Endothelial cell of umbilical vein (primary cell): ENCODE measurements at regions not wholly inside any gene's neighbourhood (a gene's known extent, or its start where the extent isn't known, plus 50 kb on each side); places are given as distances from the start of the nearest gene placed in this dataset.

ENCODE experiments used
- BruUV-seq: library from RNA; stranded (reverse); fragments of 400-500 nt; replicated peaks from 2 replicates; lab custom pipeline; 2021; lab: Mats Ljungman, UMichigan
- CTCF ChIA-PET: fragments of 300-600, 350-600 bp; sonication (Branson Sonifier 250); formaldehyde crosslinking; loops from one replicate; lab custom pipeline; 2021; ENCODE audit warnings: antibody characterized with exemption, inconsistent platforms; lab: Charles Lee
- POLR2A ChIA-PET: fragments of 300-600, 350-600 bp; sonication (Branson Sonifier 250); formaldehyde crosslinking; loops from one replicate; lab custom pipeline; 2021; ENCODE audit warnings: antibody characterized with exemption, inconsistent platforms; lab: Charles Lee
- DNase-seq: peaks from one replicate; pipeline ENCODE4 v3.0.0-alpha.2; 2011; ENCODE audit warnings: low read depth, low spot score
- FAIRE-seq: peaks from 2 replicates; lab custom pipeline; 2011; peaks lifted over from hg19 to GRCh38; lab: Jason Lieb, UNC
- H2AFZ ChIP-seq: 2 replicates; pipeline ENCODE4 v1.6.0; 2012; ENCODE audit warnings: low read depth, low read length, control low read depth, inconsistent platforms
- H3K27ac ChIP-seq: 2 replicates; pipeline ENCODE4 v1.5.1; 2011; ENCODE audit warnings: low read depth, mild to moderate bottlenecking, control low read depth, low read length, moderate library complexity; ENCODE audit not compliant: insufficient read depth
- H3K27me3 ChIP-seq, 2 experiments: 2 replicates each; pipeline versions ENCODE4 v1.6.0 to v1.6.1; 2011; ENCODE audit warnings: low read length in 2 of 2, mixed read lengths in 1 of 2; ENCODE audit not compliant: control insufficient read depth in 2 of 2, insufficient read depth in 2 of 2
- H3K36me3 ChIP-seq, 2 experiments: 2 replicates in 1 of 2; 3 replicates in 1 of 2; pipeline ENCODE4 v1.5.1; 2011; ENCODE audit warnings: low read length in 2 of 2, mild to moderate bottlenecking in 1 of 2, moderate library complexity in 1 of 2; ENCODE audit not compliant: control insufficient read depth in 2 of 2, insufficient read depth in 2 of 2; ENCODE audit errors: extremely low read depth in 1 of 2
- H3K4me1 ChIP-seq: 3 replicates; pipeline ENCODE4 v1.5.1; 2011; ENCODE audit warnings: mild to moderate bottlenecking, low read length; ENCODE audit not compliant: control insufficient read depth, insufficient read depth; ENCODE audit errors: extremely low read depth
- H3K4me2 ChIP-seq: 2 replicates; pipeline ENCODE4 v1.6.1; 2011; ENCODE audit warnings: low read length, control low read depth, mixed read lengths; ENCODE audit not compliant: insufficient read depth
- H3K4me3 ChIP-seq, 3 experiments: fragments of 200-600 bp in 1 of 3; sonication (generic), shearing (Covaris generic) in 1 of 3; replicated peaks in 1 of 3; 2 replicates each; pipeline ENCODE4 v1.5.1; 2011 to 2016; ENCODE audit warnings: control low read depth in 3 of 3, low read length in 3 of 3, mild to moderate bottlenecking in 2 of 3, inconsistent platforms in 1 of 3, low read depth in 1 of 3, moderate library complexity in 1 of 3; ENCODE audit not compliant: insufficient read depth in 1 of 3
- H3K79me2 ChIP-seq: 2 replicates; pipeline ENCODE4 v1.6.0; 2012; ENCODE audit warnings: low read length, inconsistent platforms; ENCODE audit not compliant: control insufficient read depth, insufficient read depth
- H3K9ac ChIP-seq: replicated peaks from 2 replicates; pipeline ENCODE3; 2011; ENCODE audit warnings: low read length, control low read depth; ENCODE audit not compliant: insufficient read depth; ENCODE audit errors: extremely low read depth
- H3K9me1 ChIP-seq: replicated peaks from 3 replicates; pipeline ENCODE4 v1.6.0; 2011; ENCODE audit warnings: mild to moderate bottlenecking, low read length; ENCODE audit not compliant: control insufficient read depth, insufficient read depth; ENCODE audit errors: extremely low read depth
- H3K9me3 ChIP-seq: replicated peaks from 2 replicates; pipeline ENCODE4 v1.5.1; 2012; ENCODE audit warnings: low read length, inconsistent platforms; ENCODE audit not compliant: control insufficient read depth, insufficient read depth
- H4K20me1 ChIP-seq: replicated peaks from 2 replicates; pipeline ENCODE3; 2011; ENCODE audit warnings: mild to moderate bottlenecking, low read length; ENCODE audit not compliant: control insufficient read depth, insufficient read depth; ENCODE audit errors: extremely low read depth
- CTCF ChIP-seq, 2 donors: IDR thresholded peaks; 1 replicate in 1 of 2; 2 replicates in 1 of 2; pipeline ENCODE4 v1.5.1; 2011; ENCODE audit warnings: low read length in 2 of 2, mild to moderate bottlenecking in 2 of 2, moderate library complexity in 2 of 2, control low read depth in 1 of 2, inconsistent platforms in 1 of 2, low read depth in 1 of 2; ENCODE audit not compliant: insufficient read depth in 1 of 2; ENCODE audit errors: extremely low read depth in 1 of 2
- EZH2 ChIP-seq: IDR thresholded peaks from 2 replicates; pipeline ENCODE4 v1.6.1; 2012; ENCODE audit warnings: borderline replicate concordance, low read depth, mild to moderate bottlenecking, moderate library complexity, low read length, inconsistent platforms; ENCODE audit not compliant: severe bottlenecking
- FOS ChIP-seq: IDR thresholded peaks from 2 replicates; pipeline ENCODE4 v1.6.1; 2011; ENCODE audit warnings: mild to moderate bottlenecking, low read length, moderate library complexity, borderline replicate concordance; ENCODE audit not compliant: insufficient read depth
- GATA2 ChIP-seq: IDR thresholded peaks from 2 replicates; pipeline ENCODE4 v1.7.0; 2011; ENCODE audit warnings: low read depth, mild to moderate bottlenecking, moderate library complexity, mixed read lengths, low read length; ENCODE audit not compliant: insufficient read length, insufficient read depth
- JUN ChIP-seq: IDR thresholded peaks from 2 replicates; pipeline ENCODE4 v1.6.1; 2011; ENCODE audit warnings: borderline replicate concordance, low read depth; ENCODE audit not compliant: insufficient read length, insufficient read depth
- MAX ChIP-seq: IDR thresholded peaks from 2 replicates; pipeline ENCODE4 v1.6.1; 2011; ENCODE audit not compliant: insufficient read depth, insufficient read length
- MYC ChIP-seq: IDR thresholded peaks from one replicate; pipeline ENCODE4 v1.6.1; 2011; ENCODE audit warnings: mild to moderate bottlenecking, low read depth, low read length
- POLR2A ChIP-seq: IDR thresholded peaks from 2 replicates; pipeline ENCODE4 v1.6.1; 2012; ENCODE audit warnings: low read depth, mild to moderate bottlenecking, control low read depth, low read length
- POLR2AphosphoS5 ChIP-seq: IDR thresholded peaks from 2 replicates; pipeline ENCODE4 v1.6.1; 2012; ENCODE audit warnings: low read depth, mild to moderate bottlenecking, control low read depth, low read length, moderate library complexity; ENCODE audit not compliant: insufficient read depth
- dilution Hi-C: fragments of 300-500 bp; cut with MboI; formaldehyde crosslinking; loops from one replicate; pipeline ENCODE4 v1.15.0; 2019; ENCODE audit warnings: low sequenced_read_pairs; ENCODE audit not compliant: extremely low pct_ligation_motif_present
- intact Hi-C: fragments of 100-400 bp; cut with micrococcal nuclease; formaldehyde crosslinking; loops from one replicate; pipeline ENCODE4 v1.10.0; 2022

GRCh38 chr4:177907736-177908424 is 465.6 kb upstream of the AGA start:
- Histone ChIP-seq H3K4me3 (no peak overlapping the region), H3K27ac (no peak overlapping the region), H3K9ac (no peak overlapping the region), H3K4me2 (no peak overlapping the region), H3K79me2 (no peaks in the 10 kb centered on the region), H3K36me3 (no peaks in the 10 kb centered on the region), H3K9me1 (no peaks in the 10 kb centered on the region), H3K9me3 (no peaks in the 10 kb centered on the region), H3K27me3 (no peaks in the 10 kb centered on the region), H4K20me1 (no peaks in the 10 kb centered on the region), H2AFZ (no peak overlapping the region), H3K4me1 (no peaks in the 10 kb centered on the region)
- no peak for FAIRE-seq
- BruUV-seq = no TSS peak
- intact Hi-C loops (no loop called here), dilution Hi-C loops (no loop called here)
- POLR2A ChIA-PET = no interaction called here
- no peak for DNase-seq
- TF ChIP-seq POLR2AphosphoS5 = no peak
- no peak for TF ChIP-seq POLR2A
- TF ChIP-seq MYC = no peak
- TF ChIP-seq CTCF (IDR thresholded peaks at IDR 0.05; ENCODE audit: extremely low read depth in 1 of 2, insufficient read depth in 1 of 2, low read depth in 1 of 2, low read length in 2 of 2) = no peak
- TF ChIP-seq EZH2 = no peak
- no peak for TF ChIP-seq MAX
- no peak for TF ChIP-seq JUN
- no peak for TF ChIP-seq FOS
- no peak for TF ChIP-seq GATA2
- CTCF ChIA-PET = no interaction called here
